AG04449 (cell line): ENCODE measurements at regions not wholly inside any gene's neighbourhood (a gene's known extent, or its start where the extent isn't known, plus 50 kb on each side); places are given as distances from the start of the nearest gene placed in this dataset.

ENCODE experiments used
- CTCF ChIA-PET: fragments of 350-600 bp; formaldehyde crosslinking; extraction: SDS; loops from one replicate; lab custom pipeline; 2021; ENCODE audit warnings: antibody characterized with exemption; lab: Yijun Ruan, JAX
- POLR2A ChIA-PET: fragments of 400-600, 350-600 bp; formaldehyde crosslinking; extraction: SDS; loops from one replicate; lab custom pipeline; 2020; ENCODE audit warnings: antibody characterized with exemption, inconsistent platforms; lab: Yijun Ruan, JAX
- DNase-seq: peaks from one replicate; pipeline ENCODE4 v3.0.0-alpha.2; 2010; ENCODE audit warnings: low read depth, low spot score
- H3K4me3 ChIP-seq: 2 replicates; pipeline ENCODE4 v1.5.1; 2011; ENCODE audit warnings: low read depth, mild to moderate bottlenecking, control low read depth, low read length
- CTCF ChIP-seq: IDR thresholded peaks from one replicate; pipeline ENCODE4 v1.5.1; 2011; ENCODE audit warnings: mild to moderate bottlenecking, moderate library complexity, low read length, control low read depth, inconsistent platforms; ENCODE audit not compliant: insufficient read depth; ENCODE audit errors: missing control alignments

DNA sequence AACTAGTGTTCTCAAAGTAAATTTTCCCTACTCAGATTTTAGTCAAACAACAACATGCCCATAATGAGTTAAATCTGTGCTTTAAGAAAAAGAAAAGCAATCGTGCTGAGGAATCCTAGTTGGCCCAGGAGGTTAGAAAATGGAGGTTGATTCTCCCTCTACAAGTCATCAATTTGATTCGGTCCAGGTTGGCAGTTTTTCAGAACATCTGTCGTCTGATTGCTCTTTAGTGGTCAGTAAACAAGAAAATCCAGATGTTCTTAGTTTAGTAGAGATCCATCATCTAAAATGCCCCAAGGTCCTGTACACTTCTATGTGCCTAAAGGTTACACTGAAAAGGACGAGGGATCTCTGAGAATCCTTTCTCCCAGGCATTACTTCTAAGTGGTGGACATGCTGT lies 659.2 kb downstream of the MTRR start:
- no peak overlapping the region for H3K4me3 ChIP-seq
- CTCF ChIA-PET: no interaction called here
- no peak for TF ChIP-seq CTCF
- no peak for DNase-seq
- POLR2A ChIA-PET: no interaction called here

DNA sequence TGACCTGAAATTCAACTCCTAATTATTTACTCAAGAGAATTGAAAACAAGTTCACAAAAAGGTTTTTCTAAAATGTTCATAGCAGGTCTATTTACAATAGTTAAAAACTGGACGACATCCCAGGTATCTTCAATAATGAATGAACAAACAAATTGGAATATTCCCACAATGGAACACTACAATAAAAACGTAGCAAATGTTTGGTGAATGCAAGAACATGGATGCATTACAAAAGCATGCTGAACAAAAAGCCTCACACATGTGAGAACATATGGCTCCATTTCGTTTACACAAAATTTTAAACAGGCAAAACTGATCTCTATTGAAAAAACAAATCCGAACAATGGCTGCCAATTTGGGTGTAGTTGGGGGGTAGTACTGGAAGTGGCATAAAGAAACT lies 669.9 kb downstream of the MTRR start:
- ChIA-PET CTCF (no interaction called here), POLR2A (no interaction called here)
- TF ChIP-seq CTCF: no peak
- no peak overlapping the region for H3K4me3 ChIP-seq
- no peak for DNase-seq

DNA sequence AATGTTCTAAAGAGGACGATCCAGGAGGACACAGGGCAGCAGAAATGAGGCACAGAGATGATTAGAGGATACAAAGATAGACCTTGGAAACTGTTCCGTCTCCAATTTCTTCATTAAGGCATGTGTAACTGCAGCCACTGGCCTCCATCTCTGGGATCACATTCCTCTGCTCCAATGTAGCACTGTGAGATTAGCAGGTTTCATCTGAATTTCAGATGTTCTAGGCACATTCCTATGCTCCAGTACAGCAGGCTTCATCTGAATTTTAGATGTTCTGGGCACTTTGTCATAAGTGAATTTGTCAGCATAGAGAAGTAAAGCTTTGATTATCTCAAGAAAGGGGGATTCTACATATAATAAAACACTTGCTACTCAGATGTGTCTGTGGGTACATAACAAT lies 671.4 kb downstream of the MTRR start:
- TF ChIP-seq CTCF: no peak
- POLR2A ChIA-PET: no interaction called here
- CTCF ChIA-PET: no interaction called here
- DNase-seq: no peak
- H3K4me3 ChIP-seq: no peak overlapping the region

DNA sequence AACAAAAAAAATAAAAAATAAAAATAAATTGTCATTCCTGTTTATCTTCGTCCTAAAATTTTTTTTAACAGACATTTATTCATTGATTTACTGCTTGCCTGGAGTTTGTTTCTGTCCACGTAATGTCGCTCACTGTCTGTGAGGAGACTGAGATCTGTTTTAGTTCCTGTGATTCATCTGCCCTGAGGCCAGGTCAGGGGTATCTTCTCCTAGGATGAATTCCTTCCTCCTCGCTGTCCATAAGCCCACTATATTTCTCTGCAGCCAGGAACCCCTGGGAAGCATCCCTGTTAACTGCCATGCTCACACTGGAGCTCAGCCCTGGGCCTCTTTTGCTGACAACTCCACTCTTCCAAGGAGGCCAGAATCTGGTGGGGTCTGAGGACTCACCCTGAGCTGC lies 682.0 kb downstream of the MTRR start:
- POLR2A ChIA-PET: no interaction called here
- no peak for TF ChIP-seq CTCF
- CTCF ChIA-PET: no interaction called here
- no peak for DNase-seq
- no peak overlapping the region for H3K4me3 ChIP-seq

DNA sequence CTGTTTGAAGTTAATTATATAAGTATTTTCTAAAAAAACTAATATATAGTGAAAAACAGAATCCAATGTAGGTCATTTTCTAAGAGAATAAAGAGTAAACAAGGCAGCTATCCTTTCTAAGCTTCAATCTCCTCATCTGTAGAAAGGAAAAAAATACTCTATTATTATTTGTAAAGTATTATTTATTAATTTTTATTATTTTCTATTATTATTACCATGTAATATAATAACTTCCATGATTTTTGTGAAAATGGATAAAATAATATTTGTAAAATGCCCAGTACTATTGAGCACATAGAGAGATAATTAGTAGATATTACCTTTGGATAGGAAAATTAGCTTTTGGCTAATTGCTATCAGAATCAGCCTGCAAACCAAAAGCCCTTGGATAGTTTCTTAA lies 684.4 kb downstream of the MTRR start:
- no peak for DNase-seq
- no peak for TF ChIP-seq CTCF
- no peak overlapping the region for H3K4me3 ChIP-seq
- ChIA-PET CTCF (no interaction called here), POLR2A (no interaction called here)

DNA sequence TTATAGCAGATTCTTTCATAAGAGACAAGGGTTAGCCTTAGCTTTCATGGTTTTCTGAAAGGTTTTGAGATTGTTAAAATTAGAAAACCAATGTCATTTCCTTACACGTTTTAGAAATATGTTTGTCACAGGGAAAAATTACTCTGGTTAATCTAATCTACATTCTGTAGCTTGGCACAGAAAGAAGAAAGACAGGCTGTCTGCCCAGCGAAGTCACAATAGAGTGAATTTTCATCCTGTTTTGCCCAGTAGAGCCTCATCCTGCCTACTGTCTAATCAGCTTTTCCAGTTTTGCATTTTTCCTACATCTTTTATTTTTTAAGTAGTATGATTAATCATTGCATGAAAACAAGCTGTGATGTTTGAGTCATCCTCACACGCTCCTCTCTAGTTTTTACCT lies 688.8 kb downstream of the MTRR start:
- TF ChIP-seq CTCF: no peak
- CTCF ChIA-PET: no interaction called here
- no peak overlapping the region for H3K4me3 ChIP-seq
- no peak for DNase-seq
- POLR2A ChIA-PET: no interaction called here
